Activated CD4-positive, alpha-beta T cell treated with anti-CD3 and anti-CD28 coated beads for 4 hours (primary cell): ENCODE measurements at regions not wholly inside any gene's neighbourhood (a gene's known extent, or its start where the extent isn't known, plus 50 kb on each side); places are given as distances from the start of the nearest gene placed in this dataset.
A peak's percentile ranks its signal among the peaks of the same experiment; 100 is the strongest.
"Not testable (repeated sequence)": the region's sequence is repeated elsewhere in the genome, so short reads cannot be mapped to it uniquely, and the experiment has no call there.

ENCODE experiments used
- DNase-seq, 2 donors: peaks; one replicate each; pipeline ENCODE4 v3.0.0-alpha.2; 2020

- no peak for DNase-seq
These were observed 79.5 kb downstream of the FAM161A start for GRCh38 chr2:61774351-61774750.

GRCh38 chr2:61771904-61772845, 81.7 kb downstream of the FAM161A start:
- DNase-seq = no peak

- DNase-seq = no peak
These were observed 83.1 kb downstream of the FAM161A start for GRCh38 chr2:61770746-61771145.

DNA sequence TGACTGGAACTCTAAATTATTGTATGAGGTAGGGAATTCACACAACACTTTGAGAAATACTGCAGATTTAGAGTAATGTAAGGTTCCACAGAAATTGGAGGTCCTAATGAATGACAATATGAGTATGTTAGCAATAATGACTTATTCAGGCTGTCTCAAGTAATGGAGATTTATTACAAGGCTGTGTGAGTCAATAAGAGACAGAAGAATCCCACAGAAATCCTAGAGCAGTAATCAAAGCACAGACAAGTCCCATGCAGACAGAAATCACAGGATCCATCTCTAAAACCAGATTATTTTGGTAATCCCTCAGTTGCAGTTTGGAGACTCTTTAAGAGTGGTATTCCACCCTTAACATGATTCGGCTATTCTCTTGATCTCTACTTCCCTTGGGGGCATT, 83.6 kb downstream of the FAM161A start:
- DNase-seq = no peak

DNA sequence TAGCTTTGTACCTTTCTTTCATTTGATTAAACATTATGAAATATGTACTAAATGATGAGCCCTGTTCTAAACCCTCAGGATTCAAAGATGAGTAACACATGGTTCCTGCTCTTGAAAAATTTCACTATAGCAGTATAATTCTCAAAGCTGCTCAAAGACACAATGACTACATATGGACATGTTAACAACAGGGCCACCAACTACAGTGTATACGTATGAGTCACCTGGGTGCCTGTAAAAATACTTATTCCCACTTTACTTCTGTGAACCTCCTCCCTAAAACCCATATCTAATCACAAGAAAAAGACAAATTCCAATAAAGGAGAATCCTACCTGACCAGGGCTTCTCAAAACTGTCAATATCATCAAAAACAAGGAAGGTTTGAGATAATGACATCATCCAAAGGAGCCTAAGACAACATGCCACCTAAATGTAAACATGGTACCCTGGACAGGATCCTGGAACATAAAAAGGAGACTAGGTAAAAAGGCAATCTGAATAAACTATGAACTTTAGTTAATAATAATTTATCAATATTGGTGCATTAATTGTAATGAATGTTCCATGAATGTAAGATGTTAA, 84.7 kb downstream of the FAM161A start:
- DNase-seq = no peak

GRCh38 chr2:61764035-61764800, 89.6 kb downstream of the FAM161A start:
- DNase-seq = peak; percentile 92 to 96

GRCh38 chr2:61763605-61764034, 90.2 kb downstream of the FAM161A start:
- no peak for DNase-seq

GRCh38 chr2:61762292-61762691, 91.6 kb downstream of the FAM161A start:
- DNase-seq = no peak

GRCh38 chr2:61759718-61760117, 94.1 kb downstream of the FAM161A start:
- DNase-seq = no peak

DNA sequence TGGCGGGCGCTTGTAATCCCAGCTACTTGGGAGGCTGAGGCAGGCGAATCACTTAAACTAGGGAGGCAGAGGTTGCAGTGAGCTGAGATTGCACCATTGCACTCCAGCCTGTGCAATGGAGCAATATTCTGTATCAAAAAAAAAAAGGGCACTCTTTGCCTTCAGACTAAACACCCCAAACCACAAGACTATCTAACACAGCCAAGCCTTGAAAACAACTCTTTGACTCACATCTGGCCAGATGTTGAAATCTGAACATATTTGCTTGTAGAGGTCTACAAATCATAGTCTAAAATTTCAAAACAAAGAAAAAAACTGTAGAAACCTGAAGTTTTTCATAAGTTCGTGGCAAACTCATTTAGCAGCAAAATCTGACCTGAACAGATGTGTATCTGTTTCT, 94.9 kb downstream of the FAM161A start:
- no peak for DNase-seq

GRCh38 chr2:61758159-61758558, 95.7 kb downstream of the FAM161A start:
- no peak for DNase-seq

- no peak for DNase-seq
These were observed 100.3 kb downstream of the FAM161A start for GRCh38 chr2:61753512-61753911.

GRCh38 chr2:61750624-61751023, 103.2 kb downstream of the FAM161A start:
- no peak for DNase-seq

GRCh38 chr2:61742955-61743354, 110.9 kb downstream of the FAM161A start:
- no peak for DNase-seq

- DNase-seq = no peak
These were observed 116.0 kb downstream of the FAM161A start for GRCh38 chr2:61737841-61738240.

DNA sequence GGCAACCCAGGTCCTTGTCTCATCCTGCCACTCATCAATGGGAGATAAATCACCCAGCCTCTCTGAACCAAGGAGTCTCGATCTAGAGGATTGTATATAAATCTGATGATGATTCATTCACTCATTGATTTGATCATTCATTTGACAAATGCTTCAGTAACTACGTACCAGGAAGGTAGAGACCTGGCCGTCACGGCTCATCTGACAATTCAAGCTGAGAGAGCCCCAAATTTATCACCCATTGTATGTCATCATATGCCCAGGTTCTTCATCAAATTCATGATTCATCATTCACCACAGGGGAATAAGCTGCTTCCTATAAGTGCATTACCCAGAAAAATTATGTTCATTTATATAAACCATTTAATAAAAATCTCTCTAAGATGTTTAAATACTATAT, 116.9 kb downstream of the FAM161A start:
- DNase-seq = no peak

DNA sequence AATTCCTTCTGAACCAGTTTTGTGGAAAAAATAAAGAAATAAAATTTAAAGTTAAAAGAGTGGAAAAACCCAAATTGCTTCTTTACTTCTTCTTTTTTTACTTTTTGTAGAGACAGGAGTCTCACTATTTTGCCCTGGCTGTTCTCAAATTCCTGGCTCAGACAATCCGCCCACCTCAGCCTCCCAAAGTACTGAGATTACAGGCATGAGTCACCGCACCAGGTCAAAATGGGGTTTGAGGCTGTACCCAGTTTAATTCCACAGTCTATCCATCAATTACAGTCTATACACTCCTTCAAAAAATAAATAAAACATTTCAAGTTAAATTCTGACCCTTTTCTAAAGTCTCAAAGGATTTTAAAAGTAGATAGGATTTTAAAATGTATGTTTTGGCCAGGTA, 120.3 kb downstream of the FAM161A start:
- no peak for DNase-seq

- DNase-seq = no peak
These were observed 121.1 kb downstream of the FAM161A start for GRCh38 chr2:61732787-61733186.

DNA sequence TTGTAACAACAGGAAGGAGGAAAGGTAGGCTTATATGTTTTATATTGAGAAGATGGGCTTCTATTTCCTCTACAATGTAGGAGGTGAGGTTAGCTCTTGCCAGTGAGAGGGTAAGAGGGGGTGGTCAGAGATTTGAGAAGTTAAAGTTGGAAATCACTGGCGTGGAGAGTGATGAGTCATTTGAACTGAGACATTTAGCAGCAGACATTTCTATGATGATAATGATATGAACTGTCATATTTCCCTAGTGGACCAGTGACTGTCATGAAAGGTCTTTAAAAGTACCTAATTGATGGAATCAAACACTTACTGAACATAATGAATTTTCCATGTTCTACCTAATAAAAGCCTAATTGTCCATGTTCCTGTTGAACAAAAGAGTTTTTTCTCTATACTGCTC, 126.1 kb downstream of the FAM161A start:
- DNase-seq = no peak

DNA sequence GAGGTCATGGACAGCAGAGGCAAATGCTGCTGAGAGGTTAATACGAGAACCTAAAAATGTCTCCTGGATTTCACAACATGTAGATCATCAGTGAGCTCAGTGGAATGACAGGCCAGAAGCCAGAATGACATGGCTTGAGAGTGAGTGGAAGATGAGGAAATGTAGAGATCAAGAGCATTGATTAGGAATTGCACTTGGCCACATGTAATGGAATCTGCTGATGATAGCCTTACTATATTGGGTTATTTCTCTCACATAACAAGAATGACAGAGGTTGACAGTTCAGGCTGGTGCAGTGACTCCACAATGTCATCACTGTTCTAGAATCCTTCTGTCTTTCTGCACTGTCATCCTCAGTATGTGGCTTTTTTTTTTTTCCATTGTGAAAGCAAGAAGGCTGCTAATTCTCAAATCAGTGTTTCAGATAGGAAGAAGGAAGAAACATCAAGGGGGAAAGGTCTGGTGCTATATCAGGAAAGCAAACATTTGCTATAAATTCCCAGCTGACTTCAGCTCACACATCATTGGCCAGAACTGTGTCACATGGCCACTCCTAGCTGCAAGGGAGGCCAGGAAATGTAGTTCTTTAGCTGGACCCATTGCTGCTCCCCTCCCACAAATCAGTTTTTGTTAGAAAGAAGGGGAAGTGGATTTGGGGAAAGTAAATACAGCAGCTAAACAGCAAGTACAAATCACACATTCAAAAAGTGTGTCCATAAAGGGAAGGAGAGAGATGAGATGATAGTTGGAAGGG, 127.2 kb downstream of the FAM161A start:
- no peak for DNase-seq

DNA sequence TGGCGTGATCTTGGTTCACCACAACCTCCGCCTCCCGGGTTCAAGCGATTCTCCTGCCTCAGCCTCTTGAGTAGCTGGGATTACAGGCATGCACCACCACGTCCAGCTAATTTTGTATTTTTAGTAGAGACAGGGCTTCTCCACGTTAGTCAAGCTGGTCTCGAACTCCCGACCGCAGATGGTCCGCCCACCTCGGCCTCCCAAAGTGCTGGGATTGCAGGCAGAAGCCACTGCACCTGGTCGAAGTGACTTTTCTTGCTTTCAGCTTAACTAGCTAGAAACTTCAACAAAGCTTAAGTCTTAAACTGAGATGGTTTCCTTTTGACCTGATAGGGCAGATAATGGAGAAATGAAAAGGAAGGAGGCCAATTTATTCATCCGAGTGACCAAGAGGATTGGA, 130.5 kb downstream of the FAM161A start:
- not testable (repeated sequence) for DNase-seq

- DNase-seq = no peak
These were observed 131.1 kb downstream of the FAM161A start for GRCh38 chr2:61722800-61723199.

GRCh38 chr2:61722318-61722717, 131.5 kb downstream of the FAM161A start:
- no peak for DNase-seq
